Adrenal gland (tissue), 5 donors: ENCODE measurements at regions not wholly inside any gene's neighbourhood (a gene's known extent, or its start where the extent isn't known, plus 50 kb on each side); places are given as distances from the start of the nearest gene placed in this dataset.

Experiments
- CTCF ChIP-seq, 6 experiments: fragments of 450-650 bp in 4 of 6; fragments of 200-600 bp in 2 of 6; sonication (generic) in 1 of 6; IDR thresholded peaks; 1 replicate in 5 of 6; 2 replicates in 1 of 6; pipeline versions ENCODE4 v1.5.1 to v1.8.0; 2016 to 2021; ENCODE audit warnings: antibody characterized with exemption in 6 of 6, mild to moderate bottlenecking in 2 of 6, moderate library complexity in 1 of 6
- POLR2A ChIP-seq, 2 donors: fragments of 450-650 bp; IDR thresholded peaks; one replicate each; pipeline ENCODE4 v1.6.1; 2017; ENCODE audit warnings: antibody characterized with exemption in 2 of 2, mild to moderate bottlenecking in 2 of 2, moderate library complexity in 1 of 2
- donor health status: DM: no; HTN: no; CAD: no.

DNA sequence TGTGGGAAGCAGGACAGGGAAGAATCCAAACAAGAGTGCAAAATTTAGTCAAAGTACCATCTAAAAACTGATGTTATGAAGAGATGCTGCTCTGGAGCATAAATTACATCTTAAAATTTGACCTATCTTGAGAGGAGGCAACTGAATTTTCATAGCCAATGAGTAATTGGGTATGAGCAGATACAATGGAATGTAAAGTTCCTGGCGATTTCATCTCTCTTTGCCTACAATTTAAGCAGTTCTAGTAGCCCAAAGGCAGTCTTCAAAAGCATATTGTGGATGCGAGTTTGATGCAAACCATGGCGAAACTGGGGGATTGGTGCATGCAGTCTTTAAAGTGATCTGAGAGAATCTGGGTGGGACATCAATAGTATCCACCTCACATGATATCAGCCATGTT is 1265.9 kb downstream of the BRINP3 start:
- TF ChIP-seq CTCF (IDR thresholded peaks at IDR 0.05), result no peak
- TF ChIP-seq POLR2A (IDR thresholded peaks at IDR 0.05), result no peak
